Glomerular visceral epithelial cell (primary cell): ENCODE measurements at regions not wholly inside any gene's neighbourhood (a gene's known extent, or its start where the extent isn't known, plus 50 kb on each side); places are given as distances from the start of the nearest gene placed in this dataset.
"Not testable (repeated sequence)": the region's sequence is repeated elsewhere in the genome, so short reads cannot be mapped to it uniquely, and the experiment has no call there.

ENCODE experiments used
- DNase-seq: peaks from one replicate; pipeline ENCODE4 v3.0.0-alpha.2; 2016; ENCODE audit errors: extremely low spot score

DNA sequence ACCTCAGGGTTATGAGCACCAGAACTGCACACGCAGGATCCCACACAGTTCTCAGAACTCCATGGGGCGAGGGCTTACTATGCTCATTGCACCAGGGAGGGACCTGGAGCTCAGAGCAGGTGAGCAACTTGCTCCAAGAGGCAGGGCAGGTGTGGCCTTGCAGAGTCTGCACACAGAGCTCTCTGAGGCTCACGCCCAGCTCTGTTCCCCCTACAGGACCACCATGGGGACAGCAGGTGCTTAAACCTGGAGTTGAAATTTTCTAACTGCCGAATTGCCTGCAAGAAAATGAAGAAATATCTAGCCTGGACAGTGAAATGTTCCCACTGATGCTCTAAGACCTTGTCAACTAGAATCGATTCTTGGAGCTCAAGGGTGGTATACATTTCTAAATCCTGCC lies 49.9 kb upstream of the MSMB start:
- not testable (repeated sequence) for DNase-seq

DNA sequence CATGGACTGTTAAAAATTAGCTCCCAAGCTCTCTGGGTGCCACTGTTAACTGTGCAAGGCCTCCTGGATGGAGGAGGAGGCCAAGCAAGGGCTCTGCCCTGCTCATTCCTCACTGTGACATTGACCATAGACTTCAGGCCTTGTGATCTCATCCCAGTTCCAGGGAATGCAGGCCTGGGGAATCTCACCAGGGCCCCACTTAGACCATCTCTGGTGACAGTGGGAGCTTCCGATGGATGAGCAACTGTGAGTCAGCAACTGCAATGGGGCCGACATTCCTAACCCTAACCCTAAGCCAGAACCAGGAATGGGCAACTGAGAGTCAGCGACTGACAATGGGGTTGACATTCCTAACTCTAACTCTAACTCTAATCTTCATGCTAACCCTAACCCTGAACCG lies 50.4 kb upstream of the MSMB start:
- no peak for DNase-seq

DNA sequence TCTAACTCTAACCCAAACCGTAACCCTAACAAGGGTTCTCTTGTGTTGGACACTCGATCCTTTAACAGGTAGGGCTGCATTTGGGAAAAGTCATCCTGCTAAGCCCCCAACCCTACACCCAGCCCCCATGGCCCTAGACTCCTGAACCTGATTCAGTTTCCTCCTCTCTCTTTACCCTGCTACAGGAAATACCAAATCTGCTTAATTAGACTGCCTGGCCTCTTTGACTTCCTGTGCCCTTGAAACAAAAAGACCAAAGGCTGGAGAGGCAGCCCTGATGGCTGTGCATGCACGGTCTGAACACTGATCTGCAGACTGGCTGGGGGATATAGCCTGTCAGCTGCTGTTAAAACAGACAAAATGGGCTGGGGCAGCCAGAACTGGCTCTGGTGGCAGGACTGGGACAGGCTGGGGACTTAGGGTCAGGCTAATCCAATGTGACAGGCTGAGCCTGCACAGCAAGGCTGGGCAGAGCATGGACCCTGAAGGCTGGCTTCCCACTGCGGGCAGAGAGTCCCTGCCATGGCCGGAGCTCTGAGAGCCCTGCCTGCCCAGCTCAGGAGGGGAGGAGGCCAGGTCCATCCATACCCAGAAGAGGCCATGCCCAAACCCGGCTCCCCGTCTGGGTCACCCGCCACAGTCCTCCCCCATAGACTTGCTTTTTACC lies 51.0 kb upstream of the MSMB start:
- DNase-seq: no peak

DNA sequence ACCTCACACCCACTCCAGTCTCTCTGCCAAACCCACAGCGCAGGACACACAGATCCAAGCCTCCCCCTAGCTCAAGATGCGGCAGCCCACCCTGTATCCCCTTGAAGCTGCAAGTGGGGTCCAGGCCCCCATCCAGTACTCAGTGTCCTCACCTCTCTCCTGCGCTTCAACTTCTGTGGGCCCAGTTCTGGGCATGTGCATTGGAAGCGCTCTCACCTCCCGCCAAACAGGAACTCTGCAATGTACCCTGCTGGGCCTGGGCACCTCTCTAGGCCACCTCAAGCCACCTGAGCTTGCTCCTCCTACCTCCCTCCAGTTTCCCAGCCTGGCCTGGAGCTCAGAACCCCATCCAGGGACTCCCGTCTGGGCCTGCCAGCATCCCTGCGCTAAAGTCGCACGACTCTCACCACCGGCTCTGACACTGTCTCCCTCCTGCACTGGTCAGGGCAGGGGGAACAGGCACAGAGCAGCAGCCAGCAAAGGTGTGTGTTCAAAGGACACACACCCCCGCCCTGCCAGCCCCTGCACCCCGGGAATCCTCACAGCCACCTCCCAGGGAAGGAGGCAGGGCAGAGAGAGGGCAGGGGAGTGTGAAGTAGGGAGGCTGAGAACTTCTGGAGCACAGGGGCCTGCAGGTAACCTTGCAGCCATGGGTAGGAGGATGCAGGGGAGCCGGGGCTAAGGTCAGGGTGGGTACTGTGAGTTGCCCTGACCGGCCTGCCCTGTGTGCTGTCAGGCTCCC lies 51.7 kb upstream of the MSMB start:
- DNase-seq: no peak

DNA sequence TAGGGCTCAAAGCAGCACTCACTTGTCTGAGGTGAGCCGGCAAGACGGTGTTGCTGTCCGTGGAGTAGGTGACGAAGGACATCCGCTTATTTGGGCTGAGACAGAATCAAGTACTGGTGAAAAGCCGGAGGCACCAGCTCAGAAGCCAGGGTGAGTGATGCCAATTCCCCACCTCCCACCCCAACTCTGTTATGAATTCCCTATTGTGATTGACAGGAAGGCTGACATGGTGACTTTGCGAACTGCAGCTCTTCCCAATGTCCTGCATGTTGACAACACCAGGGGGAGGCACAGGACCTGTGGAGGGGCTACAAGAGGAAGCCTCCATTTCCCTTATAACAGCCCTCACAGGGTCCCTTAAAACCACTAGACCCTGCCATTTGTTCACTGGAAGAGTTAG lies 52.3 kb upstream of the MSMB start:
- DNase-seq: no peak

DNA sequence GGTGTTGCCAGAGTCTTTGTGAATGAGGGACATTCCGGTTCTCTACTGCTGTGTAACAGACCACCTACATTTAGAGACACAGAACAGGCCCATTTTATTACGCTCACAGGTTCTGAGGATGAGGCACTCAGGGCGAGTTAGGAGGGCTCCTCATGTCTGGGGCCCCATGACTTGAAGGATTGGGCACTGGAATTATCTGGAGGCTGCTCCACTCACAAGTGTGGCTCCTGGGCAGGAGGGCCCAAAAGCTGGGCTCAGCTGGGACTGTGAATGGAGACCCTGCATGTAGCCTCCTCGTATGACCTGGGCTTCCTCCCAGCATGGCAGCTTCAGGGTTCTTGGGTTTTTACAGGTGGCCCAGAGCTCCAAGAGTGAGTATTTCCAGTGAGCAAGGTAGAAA lies 52.9 kb upstream of the MSMB start:
- not testable (repeated sequence) for DNase-seq

GRCh38 chr10:46104071-46104585 lies 58.1 kb upstream of the MSMB start:
- DNase-seq: no peak

DNA sequence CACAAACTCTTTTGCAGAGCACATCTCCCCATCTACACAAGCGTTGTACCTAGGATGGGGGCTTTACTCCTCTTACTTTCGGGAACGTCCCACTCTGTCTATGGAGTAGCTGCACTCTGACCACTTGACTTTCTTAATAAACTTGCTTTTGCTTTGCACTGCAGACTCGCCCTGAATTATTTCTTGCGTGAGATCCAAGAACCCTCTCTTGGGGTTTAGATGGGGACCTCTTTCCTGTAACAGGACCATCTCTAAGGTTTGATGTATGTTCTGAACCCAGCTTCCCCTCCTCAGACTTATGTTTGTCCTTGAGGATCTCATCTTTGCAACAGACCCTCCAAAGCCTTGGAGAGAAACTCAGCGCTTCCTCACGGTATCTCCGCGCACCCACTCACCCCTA lies 59.3 kb upstream of the MSMB start:
- DNase-seq: not testable (repeated sequence)

GRCh38 chr10:46105856-46106409 lies 59.9 kb upstream of the MSMB start:
- DNase-seq: not testable (repeated sequence)

- DNase-seq: peak; percentile 64
Observed at GRCh38 chr10:46106410-46107255, 60.6 kb upstream of the MSMB start.

DNA sequence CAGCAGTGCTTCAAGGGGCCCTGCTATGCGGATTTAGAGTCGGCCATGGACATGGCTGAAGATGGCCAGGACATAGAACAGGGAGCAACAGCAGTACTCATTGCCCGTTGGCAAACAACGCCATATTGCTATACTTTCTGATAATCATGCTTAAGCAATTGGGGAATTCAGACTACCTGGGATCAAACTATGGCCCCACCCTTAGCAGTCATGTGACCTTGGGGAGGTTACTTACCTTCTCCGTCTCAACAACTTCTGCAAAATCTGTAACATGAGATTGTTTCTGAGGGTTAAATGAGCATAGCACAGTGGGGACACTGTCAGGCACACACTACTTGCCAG lies 62.1 kb upstream of the MSMB start:
- DNase-seq: not testable (repeated sequence)

DNA sequence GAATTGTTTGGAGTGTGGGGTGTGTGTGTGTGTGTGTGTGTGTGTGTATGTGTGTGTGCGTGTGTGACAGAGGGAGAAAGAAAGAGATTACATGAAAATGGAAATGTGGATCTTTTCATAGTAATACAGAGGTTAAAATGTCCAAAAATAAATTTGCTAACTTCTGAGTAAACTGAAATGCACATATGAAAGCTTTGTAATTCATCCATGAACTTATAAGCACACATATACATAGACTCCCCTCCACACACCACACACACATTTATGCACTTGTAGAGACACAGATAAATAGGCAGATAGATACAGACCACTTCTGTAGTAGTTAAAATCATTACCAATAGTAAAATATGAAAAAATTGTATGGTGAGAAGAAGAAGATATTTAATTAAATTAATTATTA lies 108.2 kb upstream of the MSMB start:
- not testable (repeated sequence) for DNase-seq

- DNase-seq: not testable (repeated sequence)
Observed at GRCh38 chr10:46154683-46155082, 108.6 kb upstream of the MSMB start.

- not testable (repeated sequence) for DNase-seq
Observed at GRCh38 chr10:46156866-46157265, 110.8 kb upstream of the MSMB start.

DNA sequence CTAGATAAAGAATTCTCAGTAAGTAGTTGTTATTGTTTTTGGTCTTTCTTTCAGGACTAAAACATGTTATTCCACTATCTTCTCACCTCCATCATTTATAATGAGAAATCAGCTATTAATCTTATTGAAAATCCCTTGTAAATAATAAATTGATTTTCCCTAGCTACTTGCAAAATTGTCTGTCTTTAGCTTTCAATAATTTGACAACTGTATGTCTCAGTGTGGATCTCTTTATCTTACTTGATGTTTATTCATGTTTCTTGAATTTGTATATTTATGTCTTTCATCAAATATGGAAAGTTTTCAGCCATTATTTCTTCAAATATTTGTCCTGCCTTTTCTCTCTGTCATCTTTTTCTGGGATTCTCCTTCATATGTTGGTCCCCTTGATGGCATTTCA lies 117.1 kb upstream of the ANTXRL start:
- DNase-seq: no peak

- DNase-seq: no peak
Observed at GRCh38 chr10:46170789-46171188, 116.0 kb upstream of the ANTXRL start.

DNA sequence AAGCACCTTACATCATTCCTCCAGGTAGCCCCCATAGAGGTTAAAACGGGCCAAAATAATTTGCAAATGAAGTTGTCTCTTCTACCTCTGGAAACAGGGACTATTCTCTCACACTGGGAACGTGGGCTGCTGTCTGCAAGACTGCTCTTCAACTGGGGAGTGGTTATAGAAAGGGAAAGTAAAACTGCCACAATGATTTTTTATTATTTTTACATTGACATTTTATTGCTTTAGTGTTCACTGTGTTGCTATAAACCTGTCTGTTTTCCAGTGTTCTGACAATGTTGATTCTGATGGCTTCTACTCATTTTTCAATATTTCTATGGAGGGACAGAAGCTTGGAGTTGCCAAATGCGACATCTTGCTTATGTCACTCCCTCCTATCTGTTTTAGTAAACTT lies 115.1 kb upstream of the ANTXRL start:
- no peak for DNase-seq

DNA sequence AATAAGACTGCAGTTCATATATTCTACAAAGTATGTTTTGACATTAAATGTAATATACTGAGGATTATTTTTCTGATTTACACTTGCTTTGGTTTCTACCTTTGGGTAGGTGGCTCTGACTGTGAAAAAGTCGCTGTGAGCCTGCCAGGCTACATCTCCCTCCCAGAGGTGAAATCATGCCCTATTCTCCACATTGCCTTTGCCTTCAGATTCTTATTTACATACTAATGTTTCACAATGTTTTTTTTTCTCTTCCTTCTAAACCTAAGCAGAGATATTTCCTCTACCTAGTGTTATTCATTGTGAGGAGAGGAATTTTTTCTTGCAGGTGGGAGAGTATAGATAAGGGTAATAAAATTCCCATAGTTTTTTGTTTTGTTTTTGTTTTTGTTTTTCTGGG lies 111.5 kb upstream of the ANTXRL start:
- DNase-seq: no peak

- no peak for DNase-seq
Observed at GRCh38 chr10:46175831-46176230, 111.0 kb upstream of the ANTXRL start.

- not testable (repeated sequence) for DNase-seq
Observed at GRCh38 chr10:46187431-46187830, 99.4 kb upstream of the ANTXRL start.

DNA sequence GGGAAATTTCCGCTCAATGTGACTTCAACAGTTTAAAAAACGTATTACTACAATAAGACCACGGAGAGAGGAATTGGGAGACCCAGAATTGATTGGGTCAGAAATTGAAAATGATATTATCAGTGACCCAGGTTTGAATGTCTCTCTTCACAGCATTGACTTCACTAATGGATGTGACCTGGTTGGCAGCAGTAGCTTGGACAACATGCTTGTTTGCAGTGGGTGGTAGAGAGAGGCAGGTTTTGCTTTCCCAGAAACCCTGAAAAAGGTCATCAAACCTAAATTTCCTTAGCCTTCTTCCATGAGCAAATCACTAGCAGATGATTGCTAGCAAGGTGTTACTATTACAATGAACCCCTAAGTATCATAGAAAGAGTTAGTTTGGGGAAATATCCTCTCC lies 89.7 kb upstream of the ANTXRL start:
- no peak for DNase-seq

GRCh38 chr10:46198516-46198915 lies 88.3 kb upstream of the ANTXRL start:
- DNase-seq: no peak
